ENCODE measurements at regions not wholly inside any gene's neighbourhood (a gene's known extent, or its start where the extent isn't known, plus 50 kb on each side); places are given as distances from the start of the nearest gene placed in this dataset.

- TF ChIP-seq SIN3A (IDR thresholded peaks at IDR 0.05; ENCODE audit: borderline replicate concordance, low read depth, low read length) (no peak), CTCF (IDR thresholded peaks at IDR 0.05) (no peak), GABPA (IDR thresholded peaks at IDR 0.05; ENCODE audit: low read depth) (no peak), SMC3 (IDR thresholded peaks at IDR 0.05; ENCODE audit: low read depth, low read length) (no peak), REST (IDR thresholded peaks at IDR 0.05; ENCODE audit: low read depth, low read length) (no peak), POLR2AphosphoS5 (IDR thresholded peaks at IDR 0.05; ENCODE audit: low read depth, low read length) (no peak), USF1 (IDR thresholded peaks at IDR 0.05; ENCODE audit: borderline replicate concordance, low read depth) (no peak), EZH2phosphoT487 (IDR thresholded peaks at IDR 0.05; ENCODE audit: borderline replicate concordance, low read depth) (no peak), RAD21 (IDR thresholded peaks at IDR 0.05; ENCODE audit: low read length) (peak; percentile 29; the same call in 1 of the 2 replicates), FOXM1 (IDR thresholded peaks at IDR 0.05; ENCODE audit: low read depth) (no peak)
Measured at GRCh38 chr3:117873249-117873600, 1161.4 kb downstream of the IGSF11 start.
